ENCODE measurements at regions not wholly inside any gene's neighbourhood (a gene's known extent, or its start where the extent isn't known, plus 50 kb on each side); places are given as distances from the start of the nearest gene placed in this dataset.

GRCh38 chr4:96264941-96265463, 425.1 kb downstream of the PDHA2 start:
- ChIA-PET POLR2A (ENCODE audit: unreplicated experiment) (no interaction called here), CTCF (no interaction called here)
- Histone ChIP-seq H3K4me3 (ENCODE audit: insufficient read depth, low read depth, low read length) (no peak overlapping the region), H3K4me1 (ENCODE audit: control insufficient read depth, insufficient read depth, low read length) (no peaks in the 10 kb centered on the region), H2BK120ac (ENCODE audit: low read depth, low read length) (no peak overlapping the region), H3K27me3 (ENCODE audit: control insufficient read depth, insufficient read depth, low read length) (no peaks in the 10 kb centered on the region), H4K5ac (ENCODE audit: low read depth, low read length) (no peak overlapping the region), H3K79me1 (ENCODE audit: low read depth in 1 of 2, low read length in 2 of 2) (no peaks in the 10 kb centered on the region), H4K8ac (ENCODE audit: low read depth in 2 of 2, low read length in 2 of 2) (no peak overlapping the region), H2AK5ac (ENCODE audit: low read depth, low read length) (no peak overlapping the region), H3K27ac (ENCODE audit: insufficient read depth, low read length) (no peak overlapping the region), H3K4ac (ENCODE audit: low read depth, low read length) (no peak overlapping the region), H3K18ac (ENCODE audit: low read depth, low read length) (no peak overlapping the region), H4K91ac (ENCODE audit: insufficient read depth, low read depth, low read length) (no peak overlapping the region), H3K23ac (ENCODE audit: low read depth, low read length) (no peak overlapping the region), H3K14ac (replicated peaks; ENCODE audit: low read depth, low read length) (no peak overlapping the region), H3K9ac (ENCODE audit: low read depth, low read length) (no peak overlapping the region), H2BK5ac (ENCODE audit: low read depth, low read length, poor library complexity, severe bottlenecking) (no peak overlapping the region), H3K56ac (ENCODE audit: extremely low read depth, insufficient read depth, low read length) (no peak overlapping the region), H2BK20ac (ENCODE audit: low read depth, low read length) (no peak overlapping the region), H2AK9ac (replicated peaks; ENCODE audit: low read depth, low read length, poor library complexity) (no peak overlapping the region), H2BK15ac (ENCODE audit: low read depth, low read length) (no peak overlapping the region), H3K4me2 (ENCODE audit: low read depth, low read length) (no peak overlapping the region), H3K36me3 (ENCODE audit: control insufficient read depth, insufficient read depth, low read length) (no peaks in the 10 kb centered on the region), H4K20me1 (ENCODE audit: insufficient read depth, low read length) (no peaks in the 10 kb centered on the region), H2AFZ (replicated peaks; ENCODE audit: low read length, poor library complexity) (no peak overlapping the region), H3K9me3 (ENCODE audit: control insufficient read depth, insufficient read depth, low read length) (peaks cover 4% of the 10 kb centered on the region), H3K9me1 (ENCODE audit: insufficient read depth, low read length) (no peaks in the 10 kb centered on the region)
- no peak for TF ChIP-seq CEBPB (IDR thresholded peaks at IDR 0.05; ENCODE audit: low read depth, low read length)
- TF ChIP-seq POLR2A (IDR thresholded peaks at IDR 0.05; ENCODE audit: low read depth, low read length) = no peak
- TF ChIP-seq MXI1 (IDR thresholded peaks at IDR 0.05; ENCODE audit: borderline replicate concordance, low read depth, low read length) = no peak
- no peak for TF ChIP-seq CHD1 (IDR thresholded peaks at IDR 0.05; ENCODE audit: low read depth, low read length)
- no peak for TF ChIP-seq MAFK (IDR thresholded peaks at IDR 0.05; ENCODE audit: low read depth, low read length)
- TF ChIP-seq RCOR1 (IDR thresholded peaks at IDR 0.05; ENCODE audit: insufficient replicate concordance, low read length) = no peak
- no peak for TF ChIP-seq SMC3 (IDR thresholded peaks at IDR 0.05; ENCODE audit: low read depth, low read length)
- no peak for TF ChIP-seq FOS (IDR thresholded peaks at IDR 0.05; ENCODE audit: low read depth, low read length)
- no peak for TF ChIP-seq USF2 (IDR thresholded peaks at IDR 0.05; ENCODE audit: low read depth, low read length)
- TF ChIP-seq CTCF (conservative IDR thresholded peaks at IDR 0.05; ENCODE audit: low read depth, low read length) = no peak
- no peak for TF ChIP-seq MAZ (IDR thresholded peaks at IDR 0.05; ENCODE audit: borderline replicate concordance, low read depth, low read length)
- TF ChIP-seq RFX5 (IDR thresholded peaks at IDR 0.05; ENCODE audit: low read depth, low read length) = no peak
- no peak for TF ChIP-seq NFE2L2 (IDR thresholded peaks at IDR 0.05; ENCODE audit: low read depth, low read length)
- no CpG with 5 or more reads among the region's 2 CpGs for WGBS, 2 experiments (ENCODE audit: extremely low coverage in 2 of 2, insufficient read length in 1 of 2)
- in situ Hi-C loops (cut with MboI; ENCODE audit: low sequenced_read_pairs) = no loop called here
- no peak for ATAC-seq (ENCODE audit: low read depth)
- no TSS peak for BruUV-seq (replicated peaks)
- intact Hi-C loops (cut with micrococcal nuclease) = no loop called here
- dilution Hi-C loops (cut with HindIII; ENCODE audit: low sequenced_read_pairs, unreplicated experiment) = no loop called here
- DNase-seq = no peak
